GM23338 (cell line): ENCODE measurements at regions not wholly inside any gene's neighbourhood (a gene's known extent, or its start where the extent isn't known, plus 50 kb on each side); places are given as distances from the start of the nearest gene placed in this dataset.

ENCODE experiments used
- CREB1 ChIP-seq: fragments of 250-450 bp; sonication (Bioruptor Pico); IDR thresholded peaks from 2 replicates; pipeline ENCODE4 v1.5.0; 2020; ENCODE audit warnings: low read depth, mild to moderate bottlenecking, moderate library complexity
- EZH2 ChIP-seq: fragments of 200-600 bp; sonication (generic); IDR thresholded peaks from one replicate; pipeline ENCODE4 v1.8.0; 2017; ENCODE audit warnings: antibody characterized with exemption, mild to moderate bottlenecking, low read depth; ENCODE audit not compliant: unreplicated experiment
- EZH2phosphoT487 ChIP-seq: fragments of 200-600 bp; sonication (generic); IDR thresholded peaks from one replicate; pipeline ENCODE4 v1.8.1; 2018; ENCODE audit warnings: antibody characterized with exemption; ENCODE audit not compliant: unreplicated experiment
- POLR2AphosphoS5 ChIP-seq: IDR thresholded peaks from 2 replicates; pipeline ENCODE4 v1.6.1; 2016; ENCODE audit warnings: antibody characterized with exemption, low read depth
- STAT1 ChIP-seq: IDR thresholded peaks from one replicate; pipeline ENCODE4 v1.6.1; 2016; ENCODE audit warnings: antibody characterized with exemption; ENCODE audit not compliant: unreplicated experiment
- ZNF114 ChIP-seq: fragments of 250-450 bp; sonication (Bioruptor Pico); IDR thresholded peaks from 2 replicates; pipeline ENCODE4 v1.5.0; 2020; ENCODE audit warnings: mild to moderate bottlenecking, moderate library complexity
- ZNF331 ChIP-seq: fragments of 250-450 bp; sonication (Bioruptor Pico); IDR thresholded peaks from 2 replicates; pipeline ENCODE4 v1.5.0; 2020; ENCODE audit warnings: low read depth, mild to moderate bottlenecking, moderate library complexity
- TF ChIP-seq, protein P1 (sequence below), 2 experiments: fragments of 200-600 bp in 1 of 2; sonication (generic) in 1 of 2; conservative IDR thresholded peaks; 2 replicates each; pipeline versions ENCODE4 v1.5.1 to v1.6.1; 2016 to 2017; ENCODE audit warnings: antibody characterized with exemption in 2 of 2, low read depth in 2 of 2, mild to moderate bottlenecking in 2 of 2, moderate library complexity in 1 of 2
- TF ChIP-seq, protein P2 (sequence below): IDR thresholded peaks from one replicate; pipeline ENCODE4 v1.6.1; 2018; ENCODE audit warnings: antibody characterized with exemption; ENCODE audit not compliant: unreplicated experiment

DNA sequence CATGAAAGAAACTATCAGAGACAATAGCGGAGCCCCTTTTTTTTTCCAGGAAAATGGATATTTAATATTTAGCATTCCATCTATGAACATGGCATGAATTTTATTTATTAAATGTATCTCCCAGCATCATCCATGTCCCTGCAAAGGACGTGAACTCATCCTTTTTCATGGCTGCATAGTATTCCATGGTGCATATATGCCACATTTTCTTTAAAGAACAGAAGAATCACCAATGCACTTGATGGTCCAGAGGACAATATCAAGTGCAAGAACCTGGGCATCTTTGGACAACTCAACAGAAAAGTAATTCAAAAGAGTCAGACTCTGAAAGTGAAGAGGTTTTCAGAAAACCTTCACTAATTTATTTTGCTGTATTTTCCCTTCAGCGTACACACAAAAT is 133.0 kb upstream of the SLC7A14 start:
- TF ChIP-seq ZNF114 (CRISPR knock-in tag) (no peak), CREB1 (CRISPR knock-in tag) (no peak), POLR2AphosphoS5 (no peak), EZH2 (no peak), STAT1 (no peak), EZH2phosphoT487 (no peak), ZNF331 (no peak)
- TF ChIP-seq, protein P1, sequence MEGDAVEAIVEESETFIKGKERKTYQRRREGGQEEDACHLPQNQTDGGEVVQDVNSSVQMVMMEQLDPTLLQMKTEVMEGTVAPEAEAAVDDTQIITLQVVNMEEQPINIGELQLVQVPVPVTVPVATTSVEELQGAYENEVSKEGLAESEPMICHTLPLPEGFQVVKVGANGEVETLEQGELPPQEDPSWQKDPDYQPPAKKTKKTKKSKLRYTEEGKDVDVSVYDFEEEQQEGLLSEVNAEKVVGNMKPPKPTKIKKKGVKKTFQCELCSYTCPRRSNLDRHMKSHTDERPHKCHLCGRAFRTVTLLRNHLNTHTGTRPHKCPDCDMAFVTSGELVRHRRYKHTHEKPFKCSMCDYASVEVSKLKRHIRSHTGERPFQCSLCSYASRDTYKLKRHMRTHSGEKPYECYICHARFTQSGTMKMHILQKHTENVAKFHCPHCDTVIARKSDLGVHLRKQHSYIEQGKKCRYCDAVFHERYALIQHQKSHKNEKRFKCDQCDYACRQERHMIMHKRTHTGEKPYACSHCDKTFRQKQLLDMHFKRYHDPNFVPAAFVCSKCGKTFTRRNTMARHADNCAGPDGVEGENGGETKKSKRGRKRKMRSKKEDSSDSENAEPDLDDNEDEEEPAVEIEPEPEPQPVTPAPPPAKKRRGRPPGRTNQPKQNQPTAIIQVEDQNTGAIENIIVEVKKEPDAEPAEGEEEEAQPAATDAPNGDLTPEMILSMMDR (conservative IDR thresholded peaks at IDR 0.05; ENCODE audit: low read depth in 2 of 2), result no peak
- TF ChIP-seq, protein P2, sequence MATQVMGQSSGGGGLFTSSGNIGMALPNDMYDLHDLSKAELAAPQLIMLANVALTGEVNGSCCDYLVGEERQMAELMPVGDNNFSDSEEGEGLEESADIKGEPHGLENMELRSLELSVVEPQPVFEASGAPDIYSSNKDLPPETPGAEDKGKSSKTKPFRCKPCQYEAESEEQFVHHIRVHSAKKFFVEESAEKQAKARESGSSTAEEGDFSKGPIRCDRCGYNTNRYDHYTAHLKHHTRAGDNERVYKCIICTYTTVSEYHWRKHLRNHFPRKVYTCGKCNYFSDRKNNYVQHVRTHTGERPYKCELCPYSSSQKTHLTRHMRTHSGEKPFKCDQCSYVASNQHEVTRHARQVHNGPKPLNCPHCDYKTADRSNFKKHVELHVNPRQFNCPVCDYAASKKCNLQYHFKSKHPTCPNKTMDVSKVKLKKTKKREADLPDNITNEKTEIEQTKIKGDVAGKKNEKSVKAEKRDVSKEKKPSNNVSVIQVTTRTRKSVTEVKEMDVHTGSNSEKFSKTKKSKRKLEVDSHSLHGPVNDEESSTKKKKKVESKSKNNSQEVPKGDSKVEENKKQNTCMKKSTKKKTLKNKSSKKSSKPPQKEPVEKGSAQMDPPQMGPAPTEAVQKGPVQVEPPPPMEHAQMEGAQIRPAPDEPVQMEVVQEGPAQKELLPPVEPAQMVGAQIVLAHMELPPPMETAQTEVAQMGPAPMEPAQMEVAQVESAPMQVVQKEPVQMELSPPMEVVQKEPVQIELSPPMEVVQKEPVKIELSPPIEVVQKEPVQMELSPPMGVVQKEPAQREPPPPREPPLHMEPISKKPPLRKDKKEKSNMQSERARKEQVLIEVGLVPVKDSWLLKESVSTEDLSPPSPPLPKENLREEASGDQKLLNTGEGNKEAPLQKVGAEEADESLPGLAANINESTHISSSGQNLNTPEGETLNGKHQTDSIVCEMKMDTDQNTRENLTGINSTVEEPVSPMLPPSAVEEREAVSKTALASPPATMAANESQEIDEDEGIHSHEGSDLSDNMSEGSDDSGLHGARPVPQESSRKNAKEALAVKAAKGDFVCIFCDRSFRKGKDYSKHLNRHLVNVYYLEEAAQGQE, result no peak
